AG20443 (cell line): ENCODE measurements at regions not wholly inside any gene's neighbourhood (a gene's known extent, or its start where the extent isn't known, plus 50 kb on each side); places are given as distances from the start of the nearest gene placed in this dataset.

Experiments
- DNase-seq: peaks from one replicate; pipeline ENCODE4 v3.0.0; 2012; ENCODE audit warnings: low spot score, mixed read lengths

- DNase-seq: no peak
Measured at GRCh38 chr4:32435308-32435707, 1715.1 kb downstream of the PCDH7 start.

- DNase-seq: no peak
Measured at GRCh38 chr4:32436816-32437215, 1716.6 kb downstream of the PCDH7 start.

GRCh38 chr4:32440391-32440790 is 1720.2 kb downstream of the PCDH7 start:
- DNase-seq: no peak

GRCh38 chr4:32454482-32454881 is 1734.3 kb downstream of the PCDH7 start:
- no peak for DNase-seq

GRCh38 chr4:32455231-32455630 is 1735.1 kb downstream of the PCDH7 start:
- DNase-seq: no peak

- DNase-seq: no peak
Measured at GRCh38 chr4:32460972-32461371, 1740.8 kb downstream of the PCDH7 start.

- DNase-seq: peak; percentile 12
Measured at GRCh38 chr4:32462944-32463343, 1742.8 kb downstream of the PCDH7 start.

GRCh38 chr4:32470087-32470585 is 1750.0 kb downstream of the PCDH7 start:
- DNase-seq: no peak

GRCh38 chr4:32472918-32473317 is 1752.7 kb downstream of the PCDH7 start:
- DNase-seq: no peak

- no peak for DNase-seq
Measured at GRCh38 chr4:32475710-32476109, 1755.5 kb downstream of the PCDH7 start.

GRCh38 chr4:32477518-32477917 is 1757.3 kb downstream of the PCDH7 start:
- DNase-seq: no peak

- DNase-seq: no peak
Measured at GRCh38 chr4:32485956-32486355, 1765.8 kb downstream of the PCDH7 start.

GRCh38 chr4:32488690-32489089 is 1768.5 kb downstream of the PCDH7 start:
- DNase-seq: no peak

- DNase-seq: peak; percentile 9
Measured at GRCh38 chr4:32499171-32499570, 1779.0 kb downstream of the PCDH7 start.

GRCh38 chr4:32503241-32503640 is 1783.1 kb downstream of the PCDH7 start:
- no peak for DNase-seq

GRCh38 chr4:32506067-32506466 is 1785.9 kb downstream of the PCDH7 start:
- no peak for DNase-seq

- no peak for DNase-seq
Measured at GRCh38 chr4:32519060-32519459, 1798.9 kb downstream of the PCDH7 start.

- DNase-seq: no peak
Measured at GRCh38 chr4:32525420-32525819, 1805.3 kb downstream of the PCDH7 start.

- DNase-seq: no peak
Measured at GRCh38 chr4:32544846-32545245, 1824.7 kb downstream of the PCDH7 start.

GRCh38 chr4:32551943-32552342 is 1831.8 kb downstream of the PCDH7 start:
- no peak for DNase-seq

GRCh38 chr4:32560306-32560705 is 1840.1 kb downstream of the PCDH7 start:
- DNase-seq: peak; percentile 6

- DNase-seq: no peak
Measured at GRCh38 chr4:32562010-32562409, 1841.8 kb downstream of the PCDH7 start.

GRCh38 chr4:32564626-32565025 is 1844.5 kb downstream of the PCDH7 start:
- DNase-seq: no peak

GRCh38 chr4:32569861-32570260 is 1849.7 kb downstream of the PCDH7 start:
- no peak for DNase-seq

GRCh38 chr4:32572366-32572765 is 1852.2 kb downstream of the PCDH7 start:
- no peak for DNase-seq
